AG09319 (cell line): ENCODE measurements at regions not wholly inside any gene's neighbourhood (a gene's known extent, or its start where the extent isn't known, plus 50 kb on each side); places are given as distances from the start of the nearest gene placed in this dataset.

Experiments
- DNase-seq: peaks from one replicate; pipeline ENCODE4 v3.0.0-alpha.2; 2010; ENCODE audit warnings: low read depth; ENCODE audit errors: extremely low read depth
- CTCF ChIP-seq: IDR thresholded peaks from 2 replicates; pipeline ENCODE4 v1.5.1; 2011; ENCODE audit warnings: low read depth, mild to moderate bottlenecking, inconsistent platforms, low read length, moderate library complexity

GRCh38 chr7:22025983-22026382 lies 80.3 kb upstream of the CDCA7L start:
- no peak for TF ChIP-seq CTCF
- DNase-seq = no peak

- no peak for DNase-seq
- TF ChIP-seq CTCF = no peak
These were observed 79.4 kb upstream of the CDCA7L start for GRCh38 chr7:22025075-22025474.

GRCh38 chr7:22019931-22020330 lies 74.2 kb upstream of the CDCA7L start:
- DNase-seq = no peak
- TF ChIP-seq CTCF = no peak

GRCh38 chr7:22016507-22016906 lies 70.8 kb upstream of the CDCA7L start:
- TF ChIP-seq CTCF = no peak
- no peak for DNase-seq

GRCh38 chr7:22013711-22014110 lies 68.0 kb upstream of the CDCA7L start:
- TF ChIP-seq CTCF = no peak
- DNase-seq = no peak

GRCh38 chr7:22008683-22009082 lies 63.0 kb upstream of the CDCA7L start:
- DNase-seq = no peak
- no peak for TF ChIP-seq CTCF

GRCh38 chr7:22008087-22008486 lies 62.4 kb upstream of the CDCA7L start:
- DNase-seq = no peak
- TF ChIP-seq CTCF = no peak
